ENCODE measurements at regions not wholly inside any gene's neighbourhood (a gene's known extent, or its start where the extent isn't known, plus 50 kb on each side); places are given as distances from the start of the nearest gene placed in this dataset.
"Not testable (repeated sequence)": the region's sequence is repeated elsewhere in the genome, so short reads cannot be mapped to it uniquely, and the experiment has no call there.

- DNase-seq, result no peak
- no peak for ATAC-seq
Measured at GRCh38 chr6:133115946-133116345, 125.2 kb upstream of the EYA4 start.

- ATAC-seq (no peak), DNase-seq (no peak)
Measured at GRCh38 chr6:133128191-133128590, 113.0 kb upstream of the EYA4 start.

- ATAC-seq, result no peak
- no peak for DNase-seq
Measured at GRCh38 chr6:133129556-133129955, 111.6 kb upstream of the EYA4 start.

- DNase-seq, result no peak
- no peak for ATAC-seq
Measured at GRCh38 chr6:133130863-133131262, 110.3 kb upstream of the EYA4 start.

GRCh38 chr6:133131621-133132465, 109.3 kb upstream of the EYA4 start:
- DNase-seq (no peak), ATAC-seq (no peak)

DNA sequence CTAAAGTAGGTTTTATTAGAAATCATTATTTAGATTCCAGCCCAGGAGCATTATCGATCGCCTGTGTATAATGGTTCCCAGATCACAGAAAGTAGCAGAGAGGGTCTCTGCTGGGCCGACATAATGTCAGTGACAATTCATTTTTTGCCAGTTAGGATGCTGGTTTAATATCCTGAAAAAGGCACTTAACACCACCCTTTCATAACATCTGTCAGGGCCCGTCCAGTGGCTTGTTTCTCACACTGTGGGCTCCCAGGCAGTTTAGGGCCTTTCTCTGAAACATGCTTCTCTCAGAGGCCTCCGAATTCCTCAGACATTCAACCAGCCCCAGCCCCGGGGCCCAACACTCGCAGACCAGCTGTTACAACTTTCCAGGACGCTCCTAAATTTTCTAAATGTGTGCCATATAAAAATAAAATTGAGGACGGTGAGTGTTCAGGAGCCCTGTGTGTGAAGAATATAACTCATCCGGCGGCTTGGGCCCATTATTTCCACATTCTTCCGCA, 108.6 kb upstream of the EYA4 start:
- ATAC-seq (no peak), DNase-seq (no peak)

GRCh38 chr6:133136177-133136880, 104.8 kb upstream of the EYA4 start:
- no peak for DNase-seq
- ATAC-seq, result no peak

- ATAC-seq, DNase-seq: not testable (repeated sequence)
Measured at GRCh38 chr6:133147470-133148184, 93.5 kb upstream of the EYA4 start.

DNA sequence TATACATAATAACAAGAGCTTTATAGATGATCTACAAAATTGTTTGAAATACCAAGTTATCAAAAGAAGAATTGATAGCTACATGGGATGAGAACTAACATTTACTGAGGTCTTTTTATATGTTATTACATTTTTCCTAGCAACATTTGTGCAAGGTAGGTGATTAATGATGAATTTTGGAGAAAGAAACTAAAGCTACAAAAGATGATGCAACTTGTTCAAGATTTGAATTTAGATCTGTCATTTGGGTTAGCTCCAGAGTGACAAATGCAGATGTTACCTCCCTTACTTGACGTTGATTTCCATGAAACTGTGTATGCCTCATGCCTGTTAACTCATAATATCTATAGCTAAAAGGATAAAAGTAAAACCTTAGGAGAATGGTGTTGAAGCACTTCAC, 84.5 kb upstream of the EYA4 start:
- no peak for ATAC-seq

GRCh38 chr6:133157995-133158394, 83.2 kb upstream of the EYA4 start:
- ATAC-seq, result no peak

More for the DNA sequence above, 84.5 kb upstream of the EYA4 start:
- no peak for DNase-seq

DNA sequence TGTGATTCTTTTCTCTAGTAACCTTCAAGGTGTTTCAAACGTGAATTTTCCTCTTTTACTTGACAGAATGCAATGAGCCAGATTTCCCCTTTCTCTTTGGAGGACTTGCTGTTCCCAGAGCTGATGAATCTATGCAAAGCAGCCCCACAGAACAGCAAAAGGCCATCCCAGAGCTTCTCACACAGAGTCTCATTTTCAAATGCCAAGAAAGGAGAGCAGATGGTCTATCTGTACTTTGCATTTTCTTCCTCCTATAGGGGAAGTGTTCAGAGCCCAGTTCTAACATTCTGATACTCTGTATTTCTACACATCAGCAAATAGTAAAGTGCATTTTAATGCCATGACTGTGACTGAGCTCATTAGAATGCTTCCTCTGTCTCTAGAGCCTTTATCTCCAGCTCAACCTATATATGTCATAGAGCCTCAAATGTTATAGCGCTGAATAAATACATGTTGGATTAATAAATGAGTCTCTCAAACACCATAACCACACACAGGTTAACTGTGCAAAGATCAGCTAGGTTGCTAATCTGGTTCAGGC, 81.8 kb upstream of the EYA4 start:
- ATAC-seq (no peak), DNase-seq (no peak)

More at GRCh38 chr6:133157995-133158394, 83.2 kb upstream of the EYA4 start:
- DNase-seq, result no peak

DNA sequence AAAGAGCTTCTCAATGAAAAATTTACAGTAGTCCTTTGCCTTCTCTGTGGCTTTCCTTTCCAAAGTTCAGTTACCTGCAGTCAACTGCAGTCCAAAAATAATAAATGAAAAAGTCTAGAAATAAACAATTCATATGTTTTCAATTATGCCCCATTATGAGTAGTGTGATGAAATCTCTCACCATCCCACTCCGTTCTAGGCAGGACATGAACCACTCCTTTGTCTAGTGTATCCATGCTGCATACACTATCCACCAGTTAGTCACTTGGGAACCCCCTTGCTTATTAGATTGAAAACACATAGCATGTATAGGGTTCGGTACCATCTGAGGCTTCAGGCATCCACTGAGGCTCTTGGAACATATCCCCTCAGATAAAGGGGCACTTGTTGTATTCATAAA, 80.6 kb upstream of the EYA4 start:
- ATAC-seq (no peak), DNase-seq (no peak)

DNA sequence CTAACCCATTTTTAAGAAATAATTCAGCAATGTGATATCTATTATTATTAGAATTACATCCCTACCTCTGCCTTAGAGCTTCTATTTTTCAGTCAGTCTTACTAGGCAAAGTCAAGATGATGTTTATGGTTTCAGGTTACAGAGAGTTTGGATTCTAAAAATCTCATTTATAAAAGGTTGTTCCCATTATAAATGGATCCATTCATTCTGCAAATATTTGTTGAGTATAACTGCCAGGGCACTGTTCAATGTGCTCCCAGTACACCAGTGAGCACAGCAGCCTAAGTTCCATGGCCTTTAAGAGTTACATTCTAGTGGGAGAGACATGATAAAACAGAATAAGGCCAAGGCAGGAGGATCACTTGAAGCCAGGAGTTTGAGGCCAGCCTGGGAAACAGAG, 75.9 kb upstream of the EYA4 start:
- ATAC-seq (no peak), DNase-seq (no peak)

GRCh38 chr6:133166766-133167165, 74.4 kb upstream of the EYA4 start:
- ATAC-seq (no peak), DNase-seq (no peak)

DNA sequence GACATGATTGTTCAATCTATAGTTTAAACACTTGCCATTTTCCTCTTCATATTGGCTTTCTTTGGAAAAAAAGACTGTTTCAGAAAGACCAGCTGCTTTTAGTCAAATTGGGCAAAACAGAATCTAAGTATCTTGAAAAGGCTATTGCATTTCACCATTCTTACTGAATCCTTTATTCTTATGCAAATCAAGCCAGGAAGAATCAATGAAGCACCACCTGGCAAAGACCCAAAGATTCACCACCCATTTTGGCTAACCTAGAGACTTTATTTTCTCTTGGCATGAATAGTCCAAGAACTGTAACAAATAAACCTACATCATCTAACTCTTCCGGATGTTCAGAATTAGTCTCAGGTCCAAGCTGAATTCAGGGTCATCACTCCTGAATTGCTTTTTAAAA, 71.3 kb upstream of the EYA4 start:
- DNase-seq (no peak), ATAC-seq (no peak)

DNA sequence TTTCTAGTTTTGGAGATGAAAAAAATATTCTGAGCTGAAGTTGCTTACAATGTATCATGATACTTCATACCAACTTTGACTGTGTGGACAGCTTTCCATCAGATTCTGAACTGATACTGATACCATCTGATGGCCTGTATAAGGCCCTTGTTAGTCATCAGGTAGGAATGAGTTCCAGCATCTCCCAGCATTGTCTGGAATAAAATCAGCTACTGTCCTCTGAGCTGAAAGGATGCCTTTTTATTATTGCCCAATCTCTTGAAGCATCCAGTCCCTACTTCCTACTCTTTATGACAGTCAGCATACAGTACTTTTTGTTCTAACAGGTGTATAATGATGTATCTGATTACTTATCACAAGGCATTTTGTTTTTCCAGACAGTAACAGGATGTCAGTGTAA, 70.6 kb upstream of the EYA4 start:
- DNase-seq (no peak), ATAC-seq (no peak)

GRCh38 chr6:133171989-133172604, 69.1 kb upstream of the EYA4 start:
- no peak for ATAC-seq

DNA sequence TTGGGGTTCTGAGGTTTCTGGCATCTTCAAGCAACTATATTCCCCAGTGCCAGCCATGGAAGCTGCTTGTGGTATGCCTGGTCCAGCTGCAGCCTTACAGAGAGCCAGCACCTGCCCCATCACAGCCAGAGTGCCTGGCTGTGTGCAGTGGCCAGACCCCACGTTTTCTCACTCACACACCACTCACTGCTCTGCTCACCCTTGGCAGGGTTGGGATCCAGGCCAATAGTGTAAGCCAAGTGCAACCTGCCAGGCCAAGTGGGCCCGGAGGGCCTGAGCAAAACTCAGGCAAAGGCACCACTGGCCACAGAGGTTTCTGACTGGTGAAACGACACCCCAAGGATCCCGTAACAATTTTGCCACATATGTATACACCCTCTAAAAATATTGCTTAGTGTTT, 67.9 kb upstream of the EYA4 start:
- ATAC-seq (no peak), DNase-seq (no peak)

More at GRCh38 chr6:133171989-133172604, 69.1 kb upstream of the EYA4 start:
- no peak for DNase-seq

- ATAC-seq (no peak), DNase-seq (no peak)
Measured at GRCh38 chr6:133179481-133179880, 61.7 kb upstream of the EYA4 start.

DNA sequence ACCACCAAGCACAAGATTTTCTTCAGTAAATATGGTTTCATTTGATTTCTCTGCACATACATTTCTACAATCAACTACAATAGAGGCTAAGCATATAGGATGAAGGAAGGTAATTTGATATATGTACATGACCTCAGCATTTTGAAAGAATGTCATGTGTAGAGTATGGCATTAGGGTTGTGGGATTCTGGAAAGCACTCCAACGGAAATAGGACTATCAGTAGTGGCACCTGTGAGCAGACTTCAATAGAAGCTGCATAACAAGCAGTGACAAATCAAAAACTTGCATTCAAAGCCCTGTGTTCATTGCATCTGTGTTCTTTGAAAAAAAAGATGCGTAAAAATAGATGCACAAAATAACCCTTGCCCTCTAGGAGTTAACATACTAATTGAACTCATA, 57.5 kb upstream of the EYA4 start:
- DNase-seq (no peak), ATAC-seq (no peak)

GRCh38 chr6:133184798-133185372, 56.3 kb upstream of the EYA4 start:
- DNase-seq (no peak), ATAC-seq (no peak)

DNA sequence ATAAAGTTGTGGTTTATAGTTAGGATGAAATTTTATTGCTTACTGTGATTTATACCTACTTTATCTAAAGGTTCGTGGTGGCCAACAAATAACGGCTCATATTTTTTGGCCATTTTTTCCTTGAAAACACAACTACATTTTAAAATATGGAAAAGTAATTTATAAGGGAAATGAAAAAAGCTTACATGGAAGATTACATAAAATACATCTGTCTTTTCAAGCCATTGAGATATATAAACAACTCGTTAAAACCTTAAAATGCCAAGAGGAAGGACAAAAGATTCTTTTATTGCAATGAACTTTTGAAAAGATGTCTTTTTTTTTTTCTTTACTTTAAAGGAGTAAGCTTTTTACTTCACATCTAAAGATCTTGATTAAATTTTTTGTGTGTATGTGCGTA, 55.4 kb upstream of the EYA4 start:
- no peak for ATAC-seq
- DNase-seq, result no peak

Data from stimulated activated naive CD8-positive, alpha-beta T cell treated with anti-CD3 and anti-CD28 coated beads, Interleukin-15, Interleukin-2, amounts not matched to agents 100 U/mL and 50 U/mL, for 24 hours (primary cell).